ENCODE measurements at regions not wholly inside any gene's neighbourhood (a gene's known extent, or its start where the extent isn't known, plus 50 kb on each side); places are given as distances from the start of the nearest gene placed in this dataset.

DNA sequence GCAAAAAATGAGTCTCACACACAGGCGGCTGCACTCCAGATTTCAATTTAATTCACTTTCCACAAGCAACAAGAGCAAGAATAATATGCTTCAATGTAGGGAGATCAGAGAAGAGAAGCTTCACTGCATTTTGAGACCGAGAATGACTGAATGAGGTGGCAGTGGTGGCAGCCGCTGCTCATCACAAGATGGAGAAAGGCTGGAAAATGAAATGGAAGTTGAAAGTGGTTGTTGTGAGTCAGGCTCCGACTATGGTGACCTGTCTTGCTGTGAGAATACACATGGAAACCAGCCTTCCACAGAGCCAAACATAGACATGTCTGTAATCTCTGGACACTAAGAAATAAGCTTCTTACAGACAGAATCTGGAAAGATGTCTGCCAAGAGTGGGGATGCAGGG, 499.6 kb upstream of the LRRN3 start:
- TF ChIP-seq PAX5 (IDR thresholded peaks at IDR 0.05; ENCODE audit: insufficient read depth, low read length, severe bottlenecking), result no peak
- no peak for TF ChIP-seq SPI1 (IDR thresholded peaks at IDR 0.05; ENCODE audit: low read depth, low read length)
- TF ChIP-seq POU2F2 (IDR thresholded peaks at IDR 0.05; ENCODE audit: low read depth, low read length), result no peak
- no peak for TF ChIP-seq POLR2AphosphoS5 (IDR thresholded peaks at IDR 0.05; ENCODE audit: low read depth, low read length)
- no peak for TF ChIP-seq POLR2A (IDR thresholded peaks at IDR 0.05; ENCODE audit: low read depth, low read length)
- no peak for TF ChIP-seq TAF1 (IDR thresholded peaks at IDR 0.05; ENCODE audit: low read depth, low read length)
- DNase-seq (ENCODE audit: insufficient read length, low spot score) (no peak), FAIRE-seq (no peak)

DNA sequence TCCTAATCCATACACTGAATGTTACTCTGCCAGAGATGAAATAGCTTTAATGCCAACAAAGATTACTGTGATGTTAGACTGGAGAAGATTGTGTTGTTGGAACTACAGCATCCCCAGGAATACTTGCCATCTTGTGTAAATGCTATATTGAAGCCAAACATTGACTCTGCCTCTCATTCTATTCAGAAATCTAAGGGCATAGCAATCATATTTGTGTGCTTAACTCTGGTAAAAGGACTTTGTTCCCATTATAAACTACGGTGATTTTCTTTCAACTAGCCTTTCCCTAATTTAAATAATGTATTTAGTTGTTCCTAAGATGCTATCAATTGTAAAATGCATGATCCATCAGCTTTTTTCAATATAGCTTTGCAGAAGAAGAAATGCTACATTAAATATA, 498.4 kb upstream of the LRRN3 start:
- FAIRE-seq, result no peak

DNA sequence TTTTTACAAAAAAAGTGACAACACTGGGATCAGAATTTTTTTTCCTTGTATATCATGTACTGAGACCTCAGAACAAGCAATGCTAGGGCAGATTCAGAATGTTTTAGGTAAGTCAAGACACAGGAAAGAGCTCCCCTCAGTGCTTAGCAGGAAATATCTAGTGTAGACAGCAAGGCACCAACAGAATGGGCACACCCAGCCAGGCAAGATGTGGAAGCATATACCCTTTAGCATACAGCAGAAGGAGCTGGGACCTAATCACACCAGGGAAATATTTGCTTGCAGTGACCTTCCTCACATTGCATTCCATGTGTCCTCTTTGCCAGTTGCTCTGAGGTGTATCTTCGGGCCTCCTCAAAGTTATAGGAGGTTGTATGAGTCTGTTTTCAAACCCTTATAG, 497.6 kb upstream of the LRRN3 start:
- TF ChIP-seq TAF1 (IDR thresholded peaks at IDR 0.05; ENCODE audit: low read depth, low read length) (no peak), POLR2A (IDR thresholded peaks at IDR 0.05; ENCODE audit: low read depth, low read length) (no peak), POU2F2 (IDR thresholded peaks at IDR 0.05; ENCODE audit: low read depth, low read length) (no peak), SPI1 (IDR thresholded peaks at IDR 0.05; ENCODE audit: low read depth, low read length) (no peak), PAX5 (IDR thresholded peaks at IDR 0.05; ENCODE audit: insufficient read depth, low read length, severe bottlenecking) (no peak), POLR2AphosphoS5 (IDR thresholded peaks at IDR 0.05; ENCODE audit: low read depth, low read length) (no peak)
- FAIRE-seq (no peak), DNase-seq (ENCODE audit: insufficient read length, low spot score) (no peak)

More for the DNA sequence above, 498.4 kb upstream of the LRRN3 start:
- DNase-seq (ENCODE audit: insufficient read length, low spot score), result no peak
- TF ChIP-seq SPI1 (IDR thresholded peaks at IDR 0.05; ENCODE audit: low read depth, low read length) (no peak), POU2F2 (IDR thresholded peaks at IDR 0.05; ENCODE audit: low read depth, low read length) (no peak), TAF1 (IDR thresholded peaks at IDR 0.05; ENCODE audit: low read depth, low read length) (no peak), POLR2A (IDR thresholded peaks at IDR 0.05; ENCODE audit: low read depth, low read length) (no peak), PAX5 (IDR thresholded peaks at IDR 0.05; ENCODE audit: insufficient read depth, low read length, severe bottlenecking) (no peak), POLR2AphosphoS5 (IDR thresholded peaks at IDR 0.05; ENCODE audit: low read depth, low read length) (no peak)

DNA sequence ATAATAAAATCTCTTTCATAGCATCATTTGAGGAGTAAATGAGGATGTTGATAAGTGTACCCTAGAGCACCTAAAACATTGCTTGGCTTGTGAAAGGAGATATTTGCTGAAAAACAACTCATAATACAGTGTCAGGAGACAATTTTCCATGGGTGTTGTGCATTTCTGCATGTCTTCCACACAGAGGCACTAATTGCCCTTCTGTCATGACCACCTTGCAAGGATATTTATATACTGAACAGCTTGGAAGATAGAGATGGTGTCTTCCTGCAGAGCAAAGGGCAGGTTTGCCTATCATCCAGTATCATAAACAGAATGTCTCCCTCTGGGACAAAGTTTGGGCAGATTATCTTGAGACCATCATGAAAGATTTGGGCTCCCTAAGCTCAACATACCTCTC, 495.2 kb upstream of the LRRN3 start:
- DNase-seq (ENCODE audit: insufficient read length, low spot score) (no peak), FAIRE-seq (no peak)
- TF ChIP-seq POU2F2 (IDR thresholded peaks at IDR 0.05; ENCODE audit: low read depth, low read length) (no peak), TAF1 (IDR thresholded peaks at IDR 0.05; ENCODE audit: low read depth, low read length) (no peak)

DNA sequence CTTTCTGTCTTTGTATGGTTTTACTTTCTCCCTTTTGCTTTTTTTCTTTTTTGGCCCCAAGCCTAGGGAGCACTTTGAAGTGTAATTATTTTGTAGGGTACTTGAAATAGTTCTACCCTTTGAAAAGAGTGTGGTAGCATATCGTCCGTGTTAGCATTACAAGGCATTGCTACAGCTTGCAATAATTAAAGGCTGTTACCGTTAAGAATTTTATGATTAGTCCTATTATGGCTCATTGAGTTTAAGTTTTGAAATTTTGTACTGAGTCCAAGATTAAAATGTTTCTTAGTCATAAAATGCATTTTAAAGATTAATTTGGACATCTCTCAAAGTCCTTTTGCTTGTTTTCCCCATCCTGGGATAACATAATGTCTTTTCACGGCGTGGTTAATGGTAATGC, 490.0 kb upstream of the LRRN3 start:
- DNase-seq (ENCODE audit: insufficient read length, low spot score), result no peak
- TF ChIP-seq PAX5 (IDR thresholded peaks at IDR 0.05; ENCODE audit: insufficient read depth, low read length, severe bottlenecking), result no peak
- no peak for TF ChIP-seq POU2F2 (IDR thresholded peaks at IDR 0.05; ENCODE audit: low read depth, low read length)
- TF ChIP-seq POLR2AphosphoS5 (IDR thresholded peaks at IDR 0.05; ENCODE audit: low read depth, low read length), result no peak
- TF ChIP-seq TAF1 (IDR thresholded peaks at IDR 0.05; ENCODE audit: low read depth, low read length), result no peak
- FAIRE-seq, result no peak

DNA sequence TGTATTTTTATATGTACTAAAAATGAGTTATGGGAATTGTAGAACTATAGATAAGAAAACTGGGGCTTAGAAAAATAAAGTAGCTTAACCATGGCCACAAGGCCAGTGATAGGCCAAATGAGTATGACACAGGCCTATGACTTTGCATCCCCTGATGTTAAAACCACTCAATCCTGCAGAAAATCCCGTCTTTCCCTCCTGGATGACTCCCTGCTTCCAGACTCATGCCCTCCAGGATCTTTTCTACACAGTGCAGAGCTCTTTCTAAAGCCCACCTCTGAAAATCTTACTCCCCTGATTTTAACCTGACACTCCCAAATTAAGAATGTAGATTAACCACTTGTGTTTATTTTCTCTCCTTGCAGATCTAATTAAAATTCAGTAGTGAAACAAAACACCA, 489.2 kb upstream of the LRRN3 start:
- FAIRE-seq (no peak), DNase-seq (ENCODE audit: insufficient read length, low spot score) (no peak)
- TF ChIP-seq POU2F2 (IDR thresholded peaks at IDR 0.05; ENCODE audit: low read depth, low read length), result no peak
- TF ChIP-seq POLR2AphosphoS5 (IDR thresholded peaks at IDR 0.05; ENCODE audit: low read depth, low read length), result no peak
- TF ChIP-seq PAX5 (IDR thresholded peaks at IDR 0.05; ENCODE audit: insufficient read depth, low read length, severe bottlenecking), result no peak
- TF ChIP-seq TAF1 (IDR thresholded peaks at IDR 0.05; ENCODE audit: low read depth, low read length), result no peak
- TF ChIP-seq SPI1 (IDR thresholded peaks at IDR 0.05; ENCODE audit: low read depth, low read length), result no peak
- TF ChIP-seq POLR2A (IDR thresholded peaks at IDR 0.05; ENCODE audit: low read depth, low read length), result no peak

DNA sequence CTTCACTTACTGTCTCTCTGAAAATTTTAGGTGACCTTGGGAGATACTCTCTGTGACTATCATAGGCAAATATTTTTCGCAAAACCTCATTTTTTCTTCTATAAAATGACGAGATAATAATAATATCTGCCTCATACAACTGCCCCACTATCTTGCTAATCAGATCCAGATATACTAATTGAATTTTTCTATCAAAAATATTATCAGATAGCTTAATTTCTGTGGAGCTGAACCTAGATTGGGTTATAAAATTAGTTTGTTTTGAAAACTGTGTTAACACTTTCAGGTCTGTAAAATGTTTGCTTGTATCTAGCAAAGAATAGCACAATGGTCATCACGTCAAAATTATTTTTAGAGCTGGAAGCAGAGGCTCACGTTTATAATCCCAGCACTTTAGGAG, 486.7 kb upstream of the LRRN3 start:
- TF ChIP-seq POU2F2 (IDR thresholded peaks at IDR 0.05; ENCODE audit: low read depth, low read length), result no peak
- TF ChIP-seq PAX5 (IDR thresholded peaks at IDR 0.05; ENCODE audit: insufficient read depth, low read length, severe bottlenecking), result no peak
- TF ChIP-seq POLR2AphosphoS5 (IDR thresholded peaks at IDR 0.05; ENCODE audit: low read depth, low read length), result no peak
- TF ChIP-seq TAF1 (IDR thresholded peaks at IDR 0.05; ENCODE audit: low read depth, low read length), result no peak
- no peak for TF ChIP-seq SPI1 (IDR thresholded peaks at IDR 0.05; ENCODE audit: low read depth, low read length)
- TF ChIP-seq POLR2A (IDR thresholded peaks at IDR 0.05; ENCODE audit: low read depth, low read length), result no peak
- DNase-seq (ENCODE audit: insufficient read length, low spot score), result no peak
- FAIRE-seq, result no peak

DNA sequence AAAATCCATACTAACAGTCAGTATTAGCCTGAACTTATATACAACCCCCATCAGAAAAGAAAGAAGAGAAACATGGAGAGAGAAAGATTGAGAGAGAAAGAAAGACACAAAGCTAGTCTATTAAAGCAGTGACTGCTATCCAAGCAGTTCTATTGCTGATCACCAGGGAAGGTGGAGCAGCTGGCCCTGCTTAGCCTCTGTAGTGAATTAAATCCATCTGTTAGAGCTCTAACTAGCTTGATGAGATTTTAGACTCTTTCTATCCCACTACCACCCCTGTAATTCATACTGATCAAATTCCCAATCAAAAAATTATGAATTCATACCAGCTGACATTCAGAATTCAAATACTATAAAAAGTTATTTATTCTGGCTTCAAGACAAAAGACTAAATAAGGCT, 486.0 kb upstream of the LRRN3 start:
- FAIRE-seq, result no peak
- no peak for DNase-seq (ENCODE audit: insufficient read length, low spot score)
- TF ChIP-seq SPI1 (IDR thresholded peaks at IDR 0.05; ENCODE audit: low read depth, low read length) (no peak), POU2F2 (IDR thresholded peaks at IDR 0.05; ENCODE audit: low read depth, low read length) (no peak), TAF1 (IDR thresholded peaks at IDR 0.05; ENCODE audit: low read depth, low read length) (no peak), PAX5 (IDR thresholded peaks at IDR 0.05; ENCODE audit: insufficient read depth, low read length, severe bottlenecking) (no peak), POLR2AphosphoS5 (IDR thresholded peaks at IDR 0.05; ENCODE audit: low read depth, low read length) (no peak), POLR2A (IDR thresholded peaks at IDR 0.05; ENCODE audit: low read depth, low read length) (no peak)

DNA sequence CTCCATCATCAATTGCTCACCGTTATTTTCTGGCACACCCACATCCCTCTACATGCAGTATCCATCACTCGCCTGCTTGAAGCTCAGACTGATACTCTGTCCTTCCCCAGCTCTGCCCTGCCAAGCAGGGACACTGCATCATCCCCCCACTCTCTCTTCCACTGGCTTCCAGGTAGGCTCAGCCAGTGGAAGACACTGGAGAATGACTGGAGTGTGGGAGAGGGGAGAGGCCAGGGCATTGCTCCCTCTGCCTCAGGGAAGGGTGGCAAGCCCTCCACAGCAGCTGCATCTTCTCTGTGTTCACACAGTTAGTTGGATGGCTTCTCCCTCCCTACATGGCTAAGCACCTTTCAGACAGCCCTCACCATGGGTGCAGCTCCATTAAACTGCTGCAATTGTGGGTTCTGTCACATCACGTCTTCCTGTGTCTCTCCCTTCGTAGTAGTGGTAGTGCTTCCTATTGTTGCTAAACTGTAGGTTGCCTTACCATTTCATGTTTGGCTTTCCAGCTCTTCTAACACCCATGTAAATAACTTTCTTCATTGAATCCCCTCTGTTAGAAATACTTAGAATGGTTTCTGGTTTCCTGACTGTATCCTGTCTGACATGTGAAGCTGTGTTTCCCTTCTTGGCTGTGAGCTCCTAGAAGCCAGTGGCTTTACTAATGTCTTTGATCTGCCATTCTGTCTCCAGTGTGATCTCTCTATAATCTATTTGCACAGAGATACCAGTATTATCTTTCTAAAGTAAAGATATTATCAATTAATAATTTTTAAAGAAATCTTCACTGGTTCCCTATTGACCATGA, 483.7 kb upstream of the LRRN3 start:
- DNase-seq (ENCODE audit: insufficient read length, low spot score) (no peak), FAIRE-seq (no peak)
- TF ChIP-seq POLR2AphosphoS5 (IDR thresholded peaks at IDR 0.05; ENCODE audit: low read depth, low read length), result no peak
- no peak for TF ChIP-seq TAF1 (IDR thresholded peaks at IDR 0.05; ENCODE audit: low read depth, low read length)
- TF ChIP-seq POLR2A (IDR thresholded peaks at IDR 0.05; ENCODE audit: low read depth, low read length), result no peak
- TF ChIP-seq POU2F2 (IDR thresholded peaks at IDR 0.05; ENCODE audit: low read depth, low read length), result no peak
- no peak for TF ChIP-seq SPI1 (IDR thresholded peaks at IDR 0.05; ENCODE audit: low read depth, low read length)
- no peak for TF ChIP-seq PAX5 (IDR thresholded peaks at IDR 0.05; ENCODE audit: insufficient read depth, low read length, severe bottlenecking)

DNA sequence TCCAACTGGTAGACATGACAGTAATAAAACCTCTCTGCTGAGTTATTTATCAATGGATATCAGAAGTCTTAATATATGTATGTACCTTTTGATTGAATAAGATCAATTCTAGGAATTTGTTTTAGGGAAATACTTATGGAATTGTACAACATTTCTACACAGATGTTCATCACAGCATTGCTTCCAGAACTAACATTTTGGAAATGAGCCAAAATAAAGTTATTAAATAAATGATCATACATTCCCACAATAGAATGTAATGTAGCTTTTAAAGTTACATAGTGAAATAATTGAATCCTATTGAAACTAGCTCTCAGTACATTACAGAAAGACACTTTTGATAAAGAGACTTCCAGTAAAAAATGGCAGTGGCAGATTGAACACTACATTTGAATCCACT, 481.6 kb upstream of the LRRN3 start:
- TF ChIP-seq PAX5 (IDR thresholded peaks at IDR 0.05; ENCODE audit: insufficient read depth, low read length, severe bottlenecking) (no peak), POU2F2 (IDR thresholded peaks at IDR 0.05; ENCODE audit: low read depth, low read length) (no peak), SPI1 (IDR thresholded peaks at IDR 0.05; ENCODE audit: low read depth, low read length) (no peak), POLR2AphosphoS5 (IDR thresholded peaks at IDR 0.05; ENCODE audit: low read depth, low read length) (no peak), TAF1 (IDR thresholded peaks at IDR 0.05; ENCODE audit: low read depth, low read length) (no peak), POLR2A (IDR thresholded peaks at IDR 0.05; ENCODE audit: low read depth, low read length) (no peak)
- FAIRE-seq, result no peak

More for the DNA sequence above, 481.6 kb upstream of the LRRN3 start:
- no peak for DNase-seq (ENCODE audit: insufficient read length, low spot score)

All from GM12891 (cell line).